Heart left ventricle (tissue), 13 donors: ENCODE measurements at regions not wholly inside any gene's neighbourhood (a gene's known extent, or its start where the extent isn't known, plus 50 kb on each side); places are given as distances from the start of the nearest gene placed in this dataset.
"Not testable (repeated sequence)": the region's sequence is repeated elsewhere in the genome, so short reads cannot be mapped to it uniquely, and the experiment has no call there.

Source experiments
- CTCF ChIP-seq, 12 donors: fragments of 200-600 bp; sonication (generic) in 4 of 12; IDR thresholded peaks; one replicate each; pipeline versions ENCODE4 v1.5.0 to v1.8.0; 2018 to 2022; ENCODE audit warnings: antibody characterized with exemption in 12 of 12, mild to moderate bottlenecking in 5 of 12
- POLR2A ChIP-seq, 2 donors: fragments of 450-650 bp; IDR thresholded peaks; one replicate each; pipeline ENCODE4 v1.6.1; 2017; ENCODE audit warnings: antibody characterized with exemption in 2 of 2, mild to moderate bottlenecking in 2 of 2, moderate library complexity in 2 of 2
- donor health status: ischemic (EF 13 %, LVEDD 7.1; RV severe dilation, severe dysfunction).
- donor health status: DM: no; HTN: yes; CAD: no.
- donor health status: DM: no; HTN: no; CAD: no.
- donor health status: ischemic (EF 25% LVEDD 6.9; RV normal size, moderate dysfunction).
- donor health status: ischemic (EF 25% LVEDD 5.7; RV mildly dilated, moderate dysfunction).
- donor health status: ischemic (EF 35%, LVEDD 5.7; RV mildly dilated, moderate dysfunction).
- donor health status: nonischemic (EF 11% LVEDD 7.7; RV severe dilation, severe dysfunction).
- donor health status: DM: yes; HTN: yes; CAD: no.
- donor health status: PGD.
- donor health status: ischemic (EF 29% LVEDD 5.4; RV normal size, mild dysfunction).
- donor health status: nonischemic (EF 23%, LVEDD 6.1; RV moderate dilation, normal function).

- not testable (repeated sequence) for TF ChIP-seq CTCF, POLR2A (IDR thresholded peaks at IDR 0.05)
These were observed 131.9 kb upstream of the MTPN start for GRCh38 chr7:136109037-136109436.
